ENCODE measurements at regions not wholly inside any gene's neighbourhood (a gene's known extent, or its start where the extent isn't known, plus 50 kb on each side); places are given as distances from the start of the nearest gene placed in this dataset.

DNA sequence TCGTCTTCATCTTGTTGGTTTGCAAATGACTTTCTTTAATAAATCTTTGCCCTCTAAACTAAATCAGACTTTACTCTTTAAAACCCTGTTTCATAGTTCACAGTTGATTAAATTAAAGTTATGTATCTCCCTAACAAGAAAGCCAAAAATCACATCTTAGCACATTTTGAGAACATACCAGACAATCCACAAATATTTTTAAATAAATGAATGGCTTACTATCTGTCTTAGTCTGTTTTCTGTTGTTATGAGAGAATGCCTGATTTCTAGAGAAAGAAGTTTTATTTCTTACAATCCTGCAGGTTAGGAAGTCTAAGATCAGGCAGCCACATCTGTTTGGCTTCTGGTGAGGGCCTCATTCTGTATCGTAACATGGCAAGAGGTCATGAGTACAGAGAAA is 1090.2 kb upstream of the PIK3C3 start:
- TF ChIP-seq, protein P1, sequence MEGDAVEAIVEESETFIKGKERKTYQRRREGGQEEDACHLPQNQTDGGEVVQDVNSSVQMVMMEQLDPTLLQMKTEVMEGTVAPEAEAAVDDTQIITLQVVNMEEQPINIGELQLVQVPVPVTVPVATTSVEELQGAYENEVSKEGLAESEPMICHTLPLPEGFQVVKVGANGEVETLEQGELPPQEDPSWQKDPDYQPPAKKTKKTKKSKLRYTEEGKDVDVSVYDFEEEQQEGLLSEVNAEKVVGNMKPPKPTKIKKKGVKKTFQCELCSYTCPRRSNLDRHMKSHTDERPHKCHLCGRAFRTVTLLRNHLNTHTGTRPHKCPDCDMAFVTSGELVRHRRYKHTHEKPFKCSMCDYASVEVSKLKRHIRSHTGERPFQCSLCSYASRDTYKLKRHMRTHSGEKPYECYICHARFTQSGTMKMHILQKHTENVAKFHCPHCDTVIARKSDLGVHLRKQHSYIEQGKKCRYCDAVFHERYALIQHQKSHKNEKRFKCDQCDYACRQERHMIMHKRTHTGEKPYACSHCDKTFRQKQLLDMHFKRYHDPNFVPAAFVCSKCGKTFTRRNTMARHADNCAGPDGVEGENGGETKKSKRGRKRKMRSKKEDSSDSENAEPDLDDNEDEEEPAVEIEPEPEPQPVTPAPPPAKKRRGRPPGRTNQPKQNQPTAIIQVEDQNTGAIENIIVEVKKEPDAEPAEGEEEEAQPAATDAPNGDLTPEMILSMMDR (conservative IDR thresholded peaks at IDR 0.05), result no peak
- no peak overlapping the region for H3K27ac ChIP-seq

DNA sequence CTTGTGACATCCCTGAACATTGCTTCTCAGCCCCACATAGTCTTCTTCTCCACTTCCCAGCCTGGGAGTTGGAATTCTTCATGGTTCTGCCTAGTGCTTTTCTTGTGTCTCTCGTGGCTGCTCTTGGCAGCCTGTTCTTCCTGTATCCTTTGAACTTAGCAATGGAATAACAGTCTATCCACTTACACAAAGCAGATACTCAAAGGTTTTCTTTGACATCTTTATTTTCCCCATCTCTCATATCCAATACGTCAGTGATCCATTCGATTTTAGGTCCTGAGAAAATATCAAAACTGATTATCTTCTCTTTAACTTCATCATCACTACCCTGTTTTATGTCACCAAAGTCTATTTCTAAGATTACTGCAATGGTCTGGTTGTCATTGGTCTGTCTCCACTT is 1091.2 kb upstream of the PIK3C3 start:
- no peak overlapping the region for H3K27ac ChIP-seq
- TF ChIP-seq, protein P1 (conservative IDR thresholded peaks at IDR 0.05), result no peak

DNA sequence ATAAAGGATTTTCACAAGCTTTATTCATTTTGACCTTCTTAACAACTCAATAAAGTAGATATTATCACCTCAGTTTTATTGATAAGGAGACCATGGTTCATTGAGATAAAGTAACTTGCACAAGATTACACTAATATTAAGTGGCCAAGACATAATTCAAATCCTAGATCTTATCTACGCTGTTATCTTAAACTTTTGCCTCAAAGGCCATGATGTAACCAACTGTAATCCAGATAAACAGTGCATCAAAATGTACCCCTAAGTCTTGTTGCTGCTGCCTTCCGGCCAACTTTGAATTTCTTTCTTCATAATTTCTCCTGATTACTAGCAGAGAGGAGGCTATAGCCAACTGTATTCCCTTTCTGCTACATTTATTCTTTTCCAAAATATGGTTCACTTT is 1094.8 kb upstream of the PIK3C3 start:
- H3K27ac ChIP-seq, result no peak overlapping the region
- TF ChIP-seq, protein P1 (conservative IDR thresholded peaks at IDR 0.05), result no peak

DNA sequence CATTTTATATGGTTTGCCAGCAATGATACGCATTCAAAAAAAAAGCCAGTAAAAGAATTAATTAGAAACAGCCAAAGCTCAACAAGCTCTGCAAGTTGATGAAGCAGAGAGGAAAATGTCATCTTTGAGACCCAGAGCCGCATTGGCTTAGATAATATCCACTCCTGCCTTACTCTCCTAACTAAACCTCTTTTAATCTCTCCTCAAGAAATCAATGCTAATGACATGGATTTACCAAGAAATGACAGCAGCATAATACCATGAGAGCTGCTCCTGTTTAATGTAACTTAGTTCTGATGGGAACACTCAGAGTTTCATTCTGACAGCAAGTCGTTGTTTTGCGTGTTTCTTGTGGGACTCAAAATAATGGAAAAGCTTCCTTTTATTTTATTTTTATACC is 1099.4 kb upstream of the PIK3C3 start:
- H3K27ac ChIP-seq, result no peak overlapping the region
- TF ChIP-seq, protein P1 (conservative IDR thresholded peaks at IDR 0.05), result no peak

DNA sequence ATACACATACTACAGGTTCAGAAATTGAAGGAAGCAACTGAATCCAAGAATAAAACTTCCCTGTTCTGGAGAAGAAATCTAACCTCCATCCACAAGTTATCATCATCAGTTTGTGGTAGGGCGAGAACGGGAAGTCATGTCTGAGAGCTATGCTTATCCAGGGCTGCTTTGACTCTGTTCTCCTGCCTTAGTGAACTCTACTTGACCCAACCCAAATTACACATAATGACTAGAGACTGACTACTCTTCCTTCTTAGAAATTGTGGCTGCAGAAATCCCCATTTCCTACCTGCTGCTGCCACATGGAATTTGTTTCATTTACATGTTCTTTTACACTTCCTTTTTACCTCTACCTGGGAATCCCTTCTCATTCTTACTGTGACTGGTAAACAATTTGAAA is 1102.6 kb upstream of the PIK3C3 start:
- no peak overlapping the region for H3K27ac ChIP-seq
- TF ChIP-seq, protein P1 (conservative IDR thresholded peaks at IDR 0.05), result no peak

DNA sequence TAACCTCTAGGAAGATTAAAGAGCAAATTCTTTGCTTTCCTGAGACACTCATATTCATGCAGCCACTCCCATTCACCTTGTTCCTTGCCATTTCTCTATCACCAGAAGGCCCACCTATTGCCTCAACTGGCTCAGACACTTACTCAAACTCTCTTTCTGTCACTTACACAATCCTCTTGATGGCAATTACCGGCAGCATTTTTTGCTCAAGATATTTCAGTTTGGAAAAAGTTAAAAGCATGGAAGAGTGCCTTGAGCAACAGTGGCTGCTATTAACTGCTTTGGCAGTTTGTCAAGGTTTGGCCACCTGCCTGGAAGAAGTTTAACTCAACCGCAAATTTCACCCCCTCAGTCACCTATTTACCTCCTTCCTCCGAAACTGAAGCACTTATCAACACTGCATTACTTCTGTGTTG is 1104.0 kb upstream of the PIK3C3 start:
- no peak overlapping the region for H3K27ac ChIP-seq
- TF ChIP-seq, protein P1 (conservative IDR thresholded peaks at IDR 0.05), result no peak

DNA sequence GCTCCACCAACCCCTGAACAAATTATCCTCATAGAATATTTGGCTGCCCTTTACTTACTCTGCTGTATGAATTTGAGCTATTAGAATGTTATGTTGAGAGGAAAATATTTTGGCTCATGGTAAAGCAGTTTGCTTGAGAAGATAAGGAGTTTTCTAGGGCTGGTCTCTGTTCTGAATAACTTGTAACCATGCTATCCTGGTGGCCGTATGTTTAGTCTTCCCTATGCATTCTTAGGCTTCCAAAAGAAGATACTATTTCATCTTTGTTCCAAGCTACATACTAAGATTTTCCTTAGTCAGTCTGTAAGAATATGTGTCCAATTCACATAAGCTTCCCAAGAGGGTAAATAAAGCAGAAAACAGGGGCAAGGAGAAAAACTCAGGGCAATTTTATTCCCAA is 1105.1 kb upstream of the PIK3C3 start:
- no peak overlapping the region for H3K27ac ChIP-seq
- TF ChIP-seq, protein P1 (conservative IDR thresholded peaks at IDR 0.05), result no peak

DNA sequence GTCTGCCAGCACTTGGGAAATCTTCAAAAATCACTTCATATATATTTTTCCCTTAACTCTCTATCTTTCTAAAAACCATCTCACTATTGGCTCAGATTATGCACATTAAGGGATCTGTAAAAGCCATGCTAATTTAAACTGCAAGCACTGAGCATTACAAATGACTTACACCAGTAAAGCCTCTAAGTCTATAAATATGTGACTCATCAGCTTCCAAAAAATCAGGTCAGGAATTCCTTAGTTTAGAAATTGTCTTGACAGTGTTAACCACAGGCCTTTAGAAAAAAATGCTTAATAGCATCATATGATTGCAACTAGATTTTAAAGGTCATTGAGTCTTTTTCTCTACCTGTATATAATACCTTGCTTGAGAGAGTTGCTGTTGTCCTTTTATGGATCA is 1113.6 kb upstream of the PIK3C3 start:
- no peak overlapping the region for H3K27ac ChIP-seq
- TF ChIP-seq, protein P1 (conservative IDR thresholded peaks at IDR 0.05), result no peak

Data from VCaP (cell line).